GM19035 (cell line): ENCODE measurements at regions not wholly inside any gene's neighbourhood (a gene's known extent, or its start where the extent isn't known, plus 50 kb on each side); places are given as distances from the start of the nearest gene placed in this dataset.
A peak's percentile ranks its signal among the peaks of the same experiment; 100 is the strongest.

Source experiments
- ATAC-seq: cut with Tn5 transposase; IDR thresholded peaks from one replicate; pipeline ENCODE4 v1.9.1; 2021; ENCODE audit not compliant: unreplicated experiment

GRCh38 chr7:124364283-124364682 is 331.4 kb upstream of the TMEM229A start:
- ATAC-seq: no peak

DNA sequence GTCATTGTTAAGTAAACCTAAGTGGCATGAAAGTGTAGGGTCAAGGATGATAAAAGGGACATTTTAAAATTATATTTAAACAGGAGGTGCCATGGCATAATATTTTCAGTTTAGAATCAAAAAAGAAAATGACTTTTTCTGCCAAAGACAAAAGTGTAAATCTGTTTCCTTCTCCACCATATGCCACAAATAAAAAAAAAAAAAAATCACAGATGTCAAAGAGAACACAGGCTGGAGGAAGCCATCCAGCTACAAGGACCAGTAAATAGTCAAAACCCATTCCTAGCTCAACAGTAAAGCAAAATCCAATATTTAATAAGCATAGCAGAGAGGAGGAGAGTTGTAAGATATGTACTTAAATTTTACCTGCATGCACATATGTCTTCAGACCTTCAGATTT is 321.3 kb upstream of the TMEM229A start:
- ATAC-seq: no peak

DNA sequence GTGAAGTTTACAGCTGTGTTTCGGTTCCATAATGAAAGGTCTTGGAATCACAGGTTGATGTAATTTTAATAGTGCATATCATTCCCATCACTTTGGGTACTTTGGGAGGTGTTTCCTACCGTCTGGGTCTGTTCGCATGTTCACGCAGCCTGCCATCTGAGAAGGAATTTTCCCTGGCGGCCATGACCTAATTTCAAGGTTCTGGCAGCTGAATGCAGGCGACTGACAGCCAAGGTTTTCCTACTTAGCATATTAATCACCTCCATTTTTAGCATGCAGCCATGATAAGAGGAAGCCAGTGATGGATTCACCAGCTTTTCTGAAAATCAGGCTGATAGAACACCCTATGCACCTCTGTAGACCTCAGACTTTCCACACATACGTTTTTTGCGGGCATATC is 319.1 kb upstream of the TMEM229A start:
- no peak for ATAC-seq

DNA sequence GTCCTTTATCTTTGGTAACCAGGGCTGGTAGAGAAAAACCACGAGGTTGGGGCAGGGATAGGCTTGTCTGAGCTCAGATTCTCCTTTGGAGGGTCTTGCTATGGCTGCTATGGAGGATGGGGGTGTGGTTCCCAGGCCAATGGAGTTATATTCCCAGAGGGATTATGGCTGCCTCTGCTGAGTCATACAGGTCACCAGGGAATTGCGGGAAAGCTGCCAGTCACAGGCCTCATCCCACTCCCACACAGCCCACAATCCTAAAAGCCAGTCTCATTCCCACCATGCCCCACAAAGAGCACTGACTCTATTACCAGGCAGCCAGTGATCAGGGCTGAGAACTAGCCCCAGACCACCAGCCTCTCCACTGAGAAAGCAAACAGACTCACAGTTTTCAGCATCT is 316.6 kb upstream of the TMEM229A start:
- no peak for ATAC-seq

GRCh38 chr7:124338861-124339260 is 306.0 kb upstream of the TMEM229A start:
- ATAC-seq: no peak

- no peak for ATAC-seq
Observed at GRCh38 chr7:124330731-124331407, 298.0 kb upstream of the TMEM229A start.

GRCh38 chr7:124328774-124329173 is 295.9 kb upstream of the TMEM229A start:
- no peak for ATAC-seq

DNA sequence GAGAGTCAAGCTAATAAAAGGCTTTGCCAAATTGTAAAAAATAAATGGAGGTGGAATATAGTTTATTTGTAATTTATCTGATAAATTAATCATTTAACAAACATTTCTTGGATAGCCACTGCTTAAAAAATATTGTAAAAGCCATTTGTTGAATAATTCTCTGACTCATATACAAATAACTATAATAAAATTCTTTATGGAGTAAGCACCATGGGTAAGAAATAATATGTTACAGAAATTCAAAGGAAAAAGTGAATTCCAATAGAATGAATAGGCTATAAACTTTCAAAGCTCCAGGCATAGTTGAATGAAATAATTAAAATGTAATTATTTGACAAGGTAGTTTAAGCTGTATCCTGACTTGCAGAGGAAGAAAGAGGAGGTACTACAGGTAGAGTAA is 291.4 kb upstream of the TMEM229A start:
- no peak for ATAC-seq

GRCh38 chr7:124323597-124323996 is 290.7 kb upstream of the TMEM229A start:
- no peak for ATAC-seq

GRCh38 chr7:124322561-124322960 is 289.7 kb upstream of the TMEM229A start:
- no peak for ATAC-seq

DNA sequence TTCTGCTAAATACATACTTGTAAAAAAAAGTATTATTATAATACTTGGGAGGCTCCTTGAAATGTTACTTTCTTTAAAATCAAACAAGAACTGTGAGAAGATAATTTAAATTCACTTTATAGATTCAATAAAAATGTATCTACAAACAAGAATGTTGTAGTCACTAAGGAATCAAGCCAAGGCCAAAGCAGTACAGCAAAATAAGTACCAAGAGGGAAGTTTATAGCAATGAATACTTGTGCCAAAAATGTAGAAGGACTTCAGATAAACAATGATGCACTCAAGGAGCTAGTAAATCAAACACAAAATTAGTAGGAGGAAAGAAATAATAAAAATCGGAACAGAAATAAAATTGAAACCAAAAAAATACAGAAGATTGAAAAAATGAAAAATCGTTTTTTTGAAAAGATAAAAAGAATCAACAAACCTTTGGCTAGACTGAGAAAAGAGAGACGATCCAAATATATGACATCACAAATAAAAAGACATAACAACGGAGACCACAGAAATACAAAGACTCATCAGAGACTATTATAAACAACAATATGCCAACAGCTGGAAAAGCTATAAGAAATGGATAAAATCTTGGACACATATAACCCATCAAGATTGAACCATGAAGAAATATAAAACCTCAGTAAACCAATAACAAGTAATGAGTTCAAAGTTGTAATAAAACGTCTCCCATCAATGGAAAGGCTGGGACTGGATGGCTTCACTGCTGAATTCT is 286.0 kb upstream of the TMEM229A start:
- ATAC-seq: no peak

GRCh38 chr7:124310934-124311390 is 278.1 kb upstream of the TMEM229A start:
- no peak for ATAC-seq

DNA sequence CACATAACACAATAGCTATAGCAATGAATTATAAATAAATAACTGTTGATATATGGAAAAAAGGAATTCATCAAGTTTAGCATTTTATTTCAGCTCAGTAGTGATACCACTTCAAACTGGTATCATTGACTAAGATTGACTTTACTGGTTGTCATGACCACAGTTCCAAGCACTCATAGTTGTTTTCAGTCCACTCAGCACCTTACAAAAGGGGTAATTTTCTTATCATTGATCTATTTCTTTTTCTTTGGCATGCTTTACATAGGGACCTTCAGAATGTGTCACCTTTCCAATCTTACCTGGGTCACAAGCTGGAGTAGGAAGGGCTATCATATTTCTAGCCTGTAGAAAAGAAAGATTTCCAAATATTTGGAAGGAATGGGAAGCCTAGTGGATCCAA is 275.5 kb upstream of the TMEM229A start:
- no peak for ATAC-seq

DNA sequence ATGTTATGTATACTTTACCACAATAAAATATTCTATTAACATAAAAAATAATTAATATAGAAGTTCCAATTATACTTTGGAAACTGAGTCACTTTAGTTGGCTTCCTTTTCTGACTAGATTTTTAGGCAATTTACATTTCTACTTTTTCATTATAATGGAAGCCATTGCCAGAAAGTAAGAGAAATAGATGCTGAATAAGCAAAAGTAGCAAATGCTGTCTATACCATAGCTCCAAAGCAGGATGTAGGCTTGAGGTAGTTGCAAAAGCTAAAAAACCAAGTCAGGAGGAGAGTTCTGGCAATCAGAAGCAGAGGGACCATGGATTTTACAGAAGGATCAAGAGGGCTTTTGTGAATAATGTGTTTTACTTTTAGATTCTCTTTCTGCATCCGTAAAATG is 262.4 kb upstream of the TMEM229A start:
- no peak for ATAC-seq

- ATAC-seq: no peak
Observed at GRCh38 chr7:124284937-124285336, 252.1 kb upstream of the TMEM229A start.

DNA sequence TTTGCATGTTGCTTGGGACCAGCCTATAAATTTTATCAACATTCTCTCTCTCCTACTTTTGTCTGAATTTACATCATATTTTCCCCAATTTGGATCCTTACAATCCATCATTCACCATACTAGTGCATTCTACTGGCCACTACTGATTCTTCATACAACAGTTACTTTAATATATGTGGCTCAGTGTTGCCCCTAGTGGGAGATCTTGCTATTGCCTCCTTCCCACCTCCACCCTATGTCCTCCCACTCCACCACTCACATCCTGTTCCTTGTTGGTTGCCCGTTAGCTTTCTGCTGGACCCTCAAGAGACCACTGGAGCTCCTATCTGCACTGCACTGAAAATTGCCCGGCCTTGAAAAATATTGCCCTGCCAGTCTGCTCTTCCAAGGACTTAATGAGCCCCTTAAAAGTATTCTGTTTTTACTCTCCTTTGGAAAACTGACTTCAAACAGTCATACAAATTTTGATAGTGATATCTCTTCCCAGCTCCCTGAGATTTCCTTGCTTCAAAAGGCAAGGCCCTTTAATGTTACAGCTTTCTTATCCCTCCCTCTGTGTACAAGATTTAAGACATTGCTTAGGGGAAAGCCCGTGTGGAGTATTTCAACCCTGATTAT is 243.2 kb upstream of the TMEM229A start:
- ATAC-seq: peak; percentile 98

DNA sequence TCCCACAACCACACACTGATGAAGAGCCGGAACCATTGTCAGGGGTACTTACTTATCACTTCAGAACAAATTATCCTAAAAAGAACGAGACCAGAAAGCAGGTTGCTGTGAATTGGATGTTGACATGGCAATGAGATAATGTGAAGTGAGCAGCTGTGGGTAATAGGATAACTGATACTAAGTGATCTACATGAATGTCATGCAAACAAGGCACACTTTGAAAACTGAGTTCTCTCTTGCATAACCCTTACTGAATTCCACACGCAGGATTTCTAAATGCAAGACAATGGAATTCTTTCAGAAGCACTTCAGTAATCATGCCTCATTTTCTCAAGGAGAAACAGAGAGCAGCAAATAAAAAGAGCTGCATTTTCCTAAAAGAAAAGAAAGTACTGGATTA is 242.5 kb upstream of the TMEM229A start:
- ATAC-seq: no peak

GRCh38 chr7:124269774-124270173 is 236.9 kb upstream of the TMEM229A start:
- no peak for ATAC-seq

DNA sequence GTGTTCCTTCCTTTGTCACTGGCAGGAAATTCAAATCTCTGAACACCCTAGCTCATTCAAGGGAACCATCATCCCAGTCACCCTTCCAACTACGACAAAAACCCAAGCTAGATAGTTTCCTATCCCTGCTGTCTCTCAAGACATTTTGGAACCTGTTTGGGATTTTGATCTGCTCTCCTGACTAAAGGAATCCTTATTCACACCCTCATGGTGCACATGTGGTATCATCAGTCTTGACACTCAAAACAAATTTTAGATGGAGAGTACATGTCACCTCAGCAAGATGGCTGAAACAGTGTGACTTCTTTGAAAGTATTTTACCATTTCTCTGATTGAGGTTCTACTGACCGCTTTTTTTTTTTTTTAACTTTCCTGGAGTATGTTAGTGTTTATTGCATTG is 234.3 kb upstream of the TMEM229A start:
- no peak for ATAC-seq

DNA sequence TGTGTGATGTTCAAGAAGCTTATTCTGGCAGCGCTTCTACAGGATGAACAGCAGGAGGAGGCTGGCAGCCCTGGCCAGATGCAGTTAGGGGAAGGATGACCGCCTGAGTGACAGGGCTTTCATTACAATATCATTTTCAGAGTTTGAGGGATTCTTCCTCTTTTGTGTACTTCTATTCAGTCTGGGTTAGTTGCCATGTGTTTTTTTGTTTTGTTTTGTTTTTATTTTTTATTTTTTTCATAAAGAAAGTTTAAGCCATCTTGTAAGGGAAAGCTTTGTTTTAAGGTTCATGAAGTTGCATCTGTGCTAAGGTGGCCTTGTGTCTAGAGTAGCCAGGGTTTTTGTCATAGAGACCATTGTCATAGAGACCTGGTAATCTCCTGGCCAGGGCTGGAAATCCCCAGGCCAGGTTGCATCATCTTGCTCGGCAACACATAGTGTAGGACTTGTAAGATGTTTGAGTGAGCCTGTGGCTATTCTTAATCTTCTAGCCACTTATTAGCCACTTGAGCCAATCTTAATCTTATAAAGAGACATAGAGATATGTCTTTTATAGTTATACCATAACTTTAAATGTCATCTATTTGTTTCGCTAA is 230.5 kb upstream of the TMEM229A start:
- peak; percentile 95 for ATAC-seq

GRCh38 chr7:124261710-124262109 is 228.8 kb upstream of the TMEM229A start:
- ATAC-seq: no peak
